SW480 (cell line): ENCODE measurements at regions not wholly inside any gene's neighbourhood (a gene's known extent, or its start where the extent isn't known, plus 50 kb on each side); places are given as distances from the start of the nearest gene placed in this dataset.

Experiments
- DNase-seq: peaks from one replicate; pipeline ENCODE4 v3.0.0-alpha.2; 2016; ENCODE audit warnings: low spot score

- DNase-seq: no peak
Measured at GRCh38 chr6:8218861-8219260, 116.5 kb upstream of the EEF1E1 start.

GRCh38 chr6:8215631-8216030 lies 113.3 kb upstream of the EEF1E1 start:
- no peak for DNase-seq

- DNase-seq: no peak
Measured at GRCh38 chr6:8213995-8214394, 111.6 kb upstream of the EEF1E1 start.

DNA sequence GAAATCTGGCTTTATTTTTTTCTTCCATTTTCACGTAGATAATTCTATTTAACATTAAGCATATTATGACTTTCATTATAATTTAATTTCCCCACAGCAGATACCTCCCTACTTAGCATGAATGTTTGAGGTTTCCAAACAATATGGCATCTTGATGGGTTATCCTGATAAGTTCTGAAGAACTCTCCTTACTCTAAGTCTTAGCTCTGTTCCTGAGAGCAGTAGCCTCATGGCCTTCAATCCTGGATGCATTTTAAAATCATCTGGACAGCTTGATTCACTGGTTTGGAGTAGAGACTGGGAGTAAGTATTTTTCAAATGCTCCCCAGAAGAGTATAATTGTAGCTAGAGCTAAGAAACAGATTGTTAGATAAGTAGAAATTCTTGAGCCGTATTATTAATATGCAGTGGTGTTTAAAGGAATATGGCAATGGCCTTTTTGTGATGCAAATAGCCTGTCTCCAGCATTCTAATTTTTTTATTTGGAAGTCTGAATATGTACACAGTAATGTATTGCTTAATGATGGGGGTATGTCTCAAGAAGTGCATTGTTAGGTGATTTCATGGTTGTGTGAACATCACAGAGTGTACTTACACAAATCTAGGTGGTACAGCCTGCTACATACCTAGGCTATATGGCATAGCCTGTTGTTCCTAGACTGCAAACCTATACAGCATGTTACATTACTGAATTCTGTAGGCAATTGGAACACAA lies 110.5 kb upstream of the EEF1E1 start:
- DNase-seq: no peak

DNA sequence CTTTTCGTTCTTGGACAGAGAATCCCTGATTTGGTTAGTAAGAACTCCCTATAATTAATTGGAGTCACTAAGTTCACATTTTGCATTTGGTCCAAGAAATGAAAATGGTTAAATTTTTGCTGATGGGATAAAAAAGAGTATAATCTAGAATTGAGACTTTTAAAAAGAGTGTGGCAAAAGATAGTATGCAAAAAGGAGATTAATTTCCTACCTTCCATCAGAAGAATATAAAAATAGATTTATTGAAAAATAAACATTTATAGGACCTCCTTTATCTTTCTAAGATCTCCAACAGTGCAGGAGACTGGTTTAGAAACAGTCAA lies 105.5 kb upstream of the EEF1E1 start:
- DNase-seq: no peak

DNA sequence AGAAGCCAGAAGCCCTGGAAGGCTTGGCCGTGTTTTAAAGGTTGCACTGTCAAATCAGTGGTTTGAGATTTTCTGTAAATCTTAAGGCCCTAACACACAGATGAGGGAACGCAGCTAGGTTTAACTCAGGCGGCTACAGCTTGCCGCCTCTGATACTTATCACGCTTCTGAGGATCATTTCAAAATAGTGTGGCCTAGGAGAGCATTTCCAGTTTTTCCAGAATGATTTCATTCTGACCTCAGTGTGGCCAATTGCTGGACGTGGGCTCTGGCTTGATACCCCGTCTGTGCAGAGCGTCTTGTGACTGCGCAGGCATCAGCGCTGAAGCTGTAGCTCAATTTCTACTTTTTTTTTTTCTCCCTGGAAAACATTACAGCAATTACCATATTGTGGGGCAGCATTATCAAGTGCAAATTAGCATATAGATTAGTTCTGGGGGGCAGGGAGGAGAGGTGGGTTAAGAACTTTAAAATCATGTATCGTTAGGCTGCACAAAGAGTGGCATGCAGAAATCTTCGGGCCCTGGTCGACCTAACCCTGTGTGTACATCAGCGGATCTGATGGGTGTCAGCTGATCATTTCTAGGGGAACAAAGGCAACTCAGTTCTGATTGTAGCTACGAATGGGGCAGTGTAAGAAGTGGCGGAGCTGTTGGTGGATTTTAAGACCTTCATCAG lies 105.0 kb upstream of the EEF1E1 start:
- no peak for DNase-seq

DNA sequence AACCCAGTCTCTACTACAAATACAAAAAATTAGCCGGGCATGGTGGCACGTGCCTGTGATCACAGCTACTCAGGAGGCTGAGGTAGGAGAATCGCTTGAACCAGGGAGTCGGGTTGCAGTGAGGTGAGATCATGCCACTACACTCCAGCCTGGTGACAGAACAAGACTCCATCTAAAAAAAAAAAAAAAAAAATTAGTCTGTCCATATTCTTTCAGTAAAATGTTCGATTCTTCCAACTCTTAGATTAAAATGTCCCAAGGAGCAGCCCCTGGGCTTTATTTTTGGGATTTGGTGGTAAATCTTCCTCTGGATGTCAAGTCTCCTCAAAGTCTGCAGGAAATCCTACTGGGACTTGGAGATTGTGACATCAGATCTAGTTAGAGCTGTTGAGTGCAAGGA lies 101.0 kb upstream of the EEF1E1 start:
- DNase-seq: no peak

GRCh38 chr6:8201679-8202078 lies 99.3 kb upstream of the EEF1E1 start:
- no peak for DNase-seq

- no peak for DNase-seq
Measured at GRCh38 chr6:8200255-8200654, 97.9 kb upstream of the EEF1E1 start.

DNA sequence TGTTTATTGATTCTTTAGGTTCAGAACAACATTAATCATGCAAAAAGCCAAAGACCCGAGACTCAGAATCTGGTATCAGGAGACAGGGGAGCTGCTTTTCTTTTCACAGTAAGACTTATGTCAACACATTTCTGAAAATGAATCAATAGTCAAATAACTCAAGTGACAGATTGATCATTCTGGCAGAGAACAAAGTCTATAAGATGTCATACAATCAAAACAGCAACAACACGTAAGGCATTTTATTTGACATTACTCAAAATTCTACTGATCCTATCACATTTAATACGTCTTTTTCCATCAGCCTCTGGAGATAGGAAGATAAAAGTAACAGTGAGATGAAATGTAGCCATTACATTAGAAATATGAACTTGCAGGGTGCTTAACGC lies 93.4 kb upstream of the EEF1E1 start:
- no peak for DNase-seq

GRCh38 chr6:8195040-8195713 lies 92.8 kb upstream of the EEF1E1 start:
- DNase-seq: no peak

GRCh38 chr6:8194490-8194889 lies 92.1 kb upstream of the EEF1E1 start:
- no peak for DNase-seq

DNA sequence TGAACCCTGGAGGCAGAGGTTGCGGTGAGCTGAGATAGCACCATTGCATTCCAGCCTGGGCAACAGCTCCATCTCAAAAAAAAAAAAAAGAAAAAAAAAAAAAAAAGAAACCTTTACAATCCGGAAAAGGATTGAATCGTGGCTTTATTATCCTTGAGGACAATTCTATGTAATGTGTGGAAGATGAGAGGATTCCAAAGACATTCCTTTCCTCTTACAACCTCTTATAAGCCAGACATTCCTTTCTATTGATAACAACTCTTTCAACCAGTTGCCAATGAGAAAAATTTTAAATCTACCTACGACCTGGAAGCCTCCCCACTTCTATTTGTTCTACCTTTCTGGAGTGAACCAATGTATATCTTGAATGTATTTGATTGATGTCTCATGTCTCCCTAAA lies 91.2 kb upstream of the EEF1E1 start:
- DNase-seq: peak; percentile 11

- no peak for DNase-seq
Measured at GRCh38 chr6:8192597-8192996, 90.2 kb upstream of the EEF1E1 start.

- DNase-seq: no peak
Measured at GRCh38 chr6:8192067-8192466, 89.7 kb upstream of the EEF1E1 start.

GRCh38 chr6:8191629-8192028 lies 89.3 kb upstream of the EEF1E1 start:
- DNase-seq: no peak

DNA sequence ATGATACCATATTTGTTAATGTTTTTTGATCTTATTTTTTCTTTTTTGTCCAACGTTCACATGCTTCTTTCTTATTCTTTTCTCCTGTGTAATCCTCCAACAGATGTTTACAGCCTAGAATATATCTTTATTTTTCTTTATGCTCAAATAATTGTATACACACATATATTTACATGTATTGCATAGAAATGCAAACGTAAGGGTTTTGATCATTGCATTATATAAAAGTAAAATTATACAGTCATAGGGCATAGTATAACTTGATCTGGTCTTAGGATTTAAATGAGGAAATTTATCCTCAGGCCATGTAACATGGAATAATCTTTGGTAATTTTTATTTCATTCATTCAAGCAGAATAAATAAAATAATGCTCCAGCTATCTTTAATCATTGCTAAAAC lies 84.9 kb upstream of the EEF1E1 start:
- DNase-seq: no peak

GRCh38 chr6:8182902-8183665 lies 80.7 kb upstream of the EEF1E1 start:
- DNase-seq: no peak

GRCh38 chr6:8181951-8182845 lies 79.8 kb upstream of the EEF1E1 start:
- DNase-seq: no peak

DNA sequence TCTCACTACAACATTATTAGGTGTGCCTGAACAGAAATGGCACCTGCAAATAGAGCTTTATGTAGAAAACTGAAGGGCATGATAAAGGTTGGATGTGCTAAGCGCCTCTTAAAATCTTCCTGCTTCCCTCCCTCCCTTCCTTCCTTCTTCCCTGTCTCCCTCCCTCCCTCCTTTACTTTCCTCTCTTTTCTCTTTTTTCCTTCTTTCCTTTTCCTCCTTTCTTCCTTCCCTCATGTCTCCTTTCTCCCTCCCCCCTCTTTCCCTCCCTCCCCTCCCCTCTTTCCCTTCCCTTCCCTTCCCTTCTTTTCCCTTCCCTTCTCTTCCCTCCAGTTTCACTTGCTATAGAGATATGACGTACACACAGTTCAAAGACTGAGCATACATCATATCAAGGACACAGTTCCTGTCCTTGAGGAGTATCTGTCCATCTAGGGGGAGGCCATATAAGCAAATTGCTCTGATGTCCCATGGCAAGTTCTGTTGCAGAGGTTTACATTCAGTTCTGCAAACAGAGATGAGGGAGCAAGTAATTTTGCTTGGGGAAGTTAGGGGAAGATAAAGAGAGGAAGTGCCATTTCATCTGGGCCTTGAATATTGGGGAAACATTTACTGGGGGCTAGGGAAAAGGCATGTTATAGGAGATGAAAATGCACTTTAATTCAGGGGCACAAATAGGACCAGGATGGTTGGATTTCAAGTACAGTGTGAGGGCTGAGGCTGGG lies 79.0 kb upstream of the EEF1E1 start:
- no peak for DNase-seq
